ENCODE measurements at regions not wholly inside any gene's neighbourhood (a gene's known extent, or its start where the extent isn't known, plus 50 kb on each side); places are given as distances from the start of the nearest gene placed in this dataset.

- H3K9ac ChIP-seq (ENCODE audit: low read length): no peak overlapping the region
- no peaks in the 10 kb centered on the region for H3F3A ChIP-seq (ENCODE audit: insufficient read depth)
- H3K9me3 ChIP-seq (ENCODE audit: insufficient read depth, low read length): no peaks in the 10 kb centered on the region
- no peaks in the 10 kb centered on the region for H3K79me2 ChIP-seq (ENCODE audit: insufficient read depth, low read length)
- no peak for TF ChIP-seq CTCF (IDR thresholded peaks at IDR 0.05; ENCODE audit: insufficient read depth, low read length, poor library complexity, severe bottlenecking)
- TF ChIP-seq EZH2phosphoT487 (conservative IDR thresholded peaks at IDR 0.05; ENCODE audit: low read length): no peak
- no peak overlapping the region for H3K27ac ChIP-seq (ENCODE audit: low read depth, low read length)
- no peak overlapping the region for H3K4me3 ChIP-seq (ENCODE audit: insufficient read depth, low read length, poor library complexity, severe bottlenecking)
- no peak overlapping the region for H2AFZ ChIP-seq (ENCODE audit: low read depth, low read length, severe bottlenecking)
- H3K27me3 ChIP-seq (ENCODE audit: low read length): no peaks in the 10 kb centered on the region
- no peak overlapping the region for H3K4me2 ChIP-seq (ENCODE audit: low read depth, low read length, poor library complexity, severe bottlenecking)
- H3K36me3 ChIP-seq (ENCODE audit: low read length): no peaks in the 10 kb centered on the region
- no peaks in the 10 kb centered on the region for H4K20me1 ChIP-seq (ENCODE audit: low read depth, low read length)
- H3K9me2 ChIP-seq (replicated peaks; ENCODE audit: insufficient read depth, low read length): no peaks in the 10 kb centered on the region; the same call in 1 of the 2 replicates
Observed at GRCh38 chr7:125641884-125642283, 712.3 kb upstream of the POT1 start.

- Histone ChIP-seq H3K79me2 (ENCODE audit: insufficient read depth, low read length) (no peaks in the 10 kb centered on the region), H3K36me3 (ENCODE audit: low read length) (no peaks in the 10 kb centered on the region), H3K27ac (ENCODE audit: low read depth, low read length) (no peak overlapping the region), H4K20me1 (ENCODE audit: low read depth, low read length) (no peaks in the 10 kb centered on the region), H3K4me3 (ENCODE audit: insufficient read depth, low read length, poor library complexity, severe bottlenecking) (no peak overlapping the region), H3K27me3 (ENCODE audit: low read length) (no peaks in the 10 kb centered on the region), H3K4me2 (ENCODE audit: low read depth, low read length, poor library complexity, severe bottlenecking) (no peak overlapping the region), H2AFZ (ENCODE audit: low read depth, low read length, severe bottlenecking) (no peak overlapping the region), H3F3A (ENCODE audit: insufficient read depth) (no peaks in the 10 kb centered on the region), H3K9me2 (replicated peaks; ENCODE audit: insufficient read depth, low read length) (no peaks in the 10 kb centered on the region; the same call in 1 of the 2 replicates), H3K9me3 (ENCODE audit: insufficient read depth, low read length) (no peaks in the 10 kb centered on the region), H3K9ac (ENCODE audit: low read length) (no peak overlapping the region)
- no peak for TF ChIP-seq EZH2phosphoT487 (conservative IDR thresholded peaks at IDR 0.05; ENCODE audit: low read length)
- TF ChIP-seq CTCF (IDR thresholded peaks at IDR 0.05; ENCODE audit: insufficient read depth, low read length, poor library complexity, severe bottlenecking): no peak
Observed at GRCh38 chr7:125636320-125636962, 706.8 kb upstream of the POT1 start.

GRCh38 chr7:125618516-125618915, 688.9 kb upstream of the POT1 start:
- H3K27me3 ChIP-seq (ENCODE audit: low read length): no peaks in the 10 kb centered on the region
- no peaks in the 10 kb centered on the region for H3K9me3 ChIP-seq (ENCODE audit: insufficient read depth, low read length)
- H2AFZ ChIP-seq (ENCODE audit: low read depth, low read length, severe bottlenecking): no peak overlapping the region
- H3K79me2 ChIP-seq (ENCODE audit: insufficient read depth, low read length): no peaks in the 10 kb centered on the region
- no peak overlapping the region for H3K27ac ChIP-seq (ENCODE audit: low read depth, low read length)
- TF ChIP-seq EZH2phosphoT487 (conservative IDR thresholded peaks at IDR 0.05; ENCODE audit: low read length) (no peak), CTCF (IDR thresholded peaks at IDR 0.05; ENCODE audit: insufficient read depth, low read length, poor library complexity, severe bottlenecking) (no peak)
- no peak overlapping the region for H3K4me3 ChIP-seq (ENCODE audit: insufficient read depth, low read length, poor library complexity, severe bottlenecking)
- H4K20me1 ChIP-seq (ENCODE audit: low read depth, low read length): no peaks in the 10 kb centered on the region
- H3K9me2 ChIP-seq (replicated peaks; ENCODE audit: insufficient read depth, low read length): no peaks in the 10 kb centered on the region
- no peak overlapping the region for H3K9ac ChIP-seq (ENCODE audit: low read length)
- H3F3A ChIP-seq (ENCODE audit: insufficient read depth): no peaks in the 10 kb centered on the region
- no peaks in the 10 kb centered on the region for H3K36me3 ChIP-seq (ENCODE audit: low read length)
- no peak overlapping the region for H3K4me2 ChIP-seq (ENCODE audit: low read depth, low read length, poor library complexity, severe bottlenecking)
